GM12875 (cell line): ENCODE measurements at regions not wholly inside any gene's neighbourhood (a gene's known extent, or its start where the extent isn't known, plus 50 kb on each side); places are given as distances from the start of the nearest gene placed in this dataset.
A peak's percentile ranks its signal among the peaks of the same experiment; 100 is the strongest.

Source experiments
- H3K4me3 ChIP-seq: one replicate; pipeline ENCODE4 v1.5.1; 2011; ENCODE audit warnings: low read depth, low read length, control low read depth
- TF ChIP-seq, protein P1 (sequence below): IDR thresholded peaks from 2 replicates; pipeline ENCODE4 v1.5.1; 2011; ENCODE audit warnings: low read depth, mild to moderate bottlenecking, control low read depth, inconsistent platforms, low read length, moderate library complexity, borderline replicate concordance; ENCODE audit not compliant: insufficient read depth

GRCh38 chr5:113678202-113678601 lies 164.7 kb downstream of the YTHDC2 start:
- H3K4me3 ChIP-seq = no peak overlapping the region
- TF ChIP-seq, protein P1, sequence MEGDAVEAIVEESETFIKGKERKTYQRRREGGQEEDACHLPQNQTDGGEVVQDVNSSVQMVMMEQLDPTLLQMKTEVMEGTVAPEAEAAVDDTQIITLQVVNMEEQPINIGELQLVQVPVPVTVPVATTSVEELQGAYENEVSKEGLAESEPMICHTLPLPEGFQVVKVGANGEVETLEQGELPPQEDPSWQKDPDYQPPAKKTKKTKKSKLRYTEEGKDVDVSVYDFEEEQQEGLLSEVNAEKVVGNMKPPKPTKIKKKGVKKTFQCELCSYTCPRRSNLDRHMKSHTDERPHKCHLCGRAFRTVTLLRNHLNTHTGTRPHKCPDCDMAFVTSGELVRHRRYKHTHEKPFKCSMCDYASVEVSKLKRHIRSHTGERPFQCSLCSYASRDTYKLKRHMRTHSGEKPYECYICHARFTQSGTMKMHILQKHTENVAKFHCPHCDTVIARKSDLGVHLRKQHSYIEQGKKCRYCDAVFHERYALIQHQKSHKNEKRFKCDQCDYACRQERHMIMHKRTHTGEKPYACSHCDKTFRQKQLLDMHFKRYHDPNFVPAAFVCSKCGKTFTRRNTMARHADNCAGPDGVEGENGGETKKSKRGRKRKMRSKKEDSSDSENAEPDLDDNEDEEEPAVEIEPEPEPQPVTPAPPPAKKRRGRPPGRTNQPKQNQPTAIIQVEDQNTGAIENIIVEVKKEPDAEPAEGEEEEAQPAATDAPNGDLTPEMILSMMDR = no peak

- TF ChIP-seq, protein P1 = peak; percentile 47; the same call in 1 of the 2 replicates
- H3K4me3 ChIP-seq = no peak overlapping the region
Measured at GRCh38 chr5:113678924-113679575, 165.6 kb downstream of the YTHDC2 start.

- no peak overlapping the region for H3K4me3 ChIP-seq
- TF ChIP-seq, protein P1 = no peak
Measured at GRCh38 chr5:113680534-113680933, 167.0 kb downstream of the YTHDC2 start.

GRCh38 chr5:113682497-113683136 lies 169.1 kb downstream of the YTHDC2 start:
- TF ChIP-seq, protein P1 = no peak
- H3K4me3 ChIP-seq = no peak overlapping the region

- H3K4me3 ChIP-seq = no peak overlapping the region
- TF ChIP-seq, protein P1 = no peak
Measured at GRCh38 chr5:113683211-113683610, 169.7 kb downstream of the YTHDC2 start.

DNA sequence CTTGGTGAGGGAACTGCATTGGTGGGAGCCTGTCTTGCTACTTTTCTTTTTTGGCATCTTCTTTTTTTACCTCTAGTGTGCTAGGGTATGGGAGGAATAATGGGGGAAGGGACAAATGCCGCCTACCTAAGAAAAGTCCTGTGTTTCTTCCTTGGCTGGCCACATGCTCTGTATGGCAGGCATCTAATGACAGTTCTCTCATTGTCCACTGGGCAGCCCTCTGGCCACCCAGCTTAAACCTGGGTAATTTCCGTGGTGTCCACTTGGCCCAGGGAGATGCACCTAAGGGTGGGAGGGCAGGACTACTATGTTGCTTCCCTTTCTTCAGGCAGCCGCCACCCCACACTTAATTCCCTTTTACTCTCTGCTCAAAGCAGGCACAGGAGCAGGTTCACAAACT lies 173.1 kb downstream of the YTHDC2 start:
- TF ChIP-seq, protein P1 = no peak
- no peak overlapping the region for H3K4me3 ChIP-seq

DNA sequence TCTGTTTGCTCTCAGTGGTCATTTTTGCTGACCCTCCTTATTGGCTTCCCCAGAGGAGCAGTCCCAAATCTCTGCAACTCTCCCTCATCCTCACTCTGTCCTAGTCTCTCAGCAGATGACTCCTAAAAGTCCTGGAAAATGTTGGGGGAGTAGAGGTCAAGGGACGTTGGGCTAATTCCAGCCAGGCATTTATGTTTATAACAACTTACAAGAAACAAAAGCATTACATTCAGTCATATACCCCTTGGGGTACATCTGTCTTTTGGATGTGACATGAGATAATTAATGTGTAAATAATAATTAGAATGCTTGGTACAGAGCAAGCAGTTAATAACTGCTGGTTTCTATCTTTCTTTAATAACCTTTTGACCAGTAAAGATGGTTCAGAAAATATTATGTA lies 176.2 kb downstream of the YTHDC2 start:
- no peak overlapping the region for H3K4me3 ChIP-seq
- TF ChIP-seq, protein P1 = no peak
